Loucy (cell line): ENCODE measurements at regions not wholly inside any gene's neighbourhood (a gene's known extent, or its start where the extent isn't known, plus 50 kb on each side); places are given as distances from the start of the nearest gene placed in this dataset.

Experiments used
- H2AFZ ChIP-seq: fragments of 200-600 bp; sonication (generic); 2 replicates; pipeline ENCODE4 v1.6.0; 2016; ENCODE audit warnings: antibody characterized with exemption, mild to moderate bottlenecking, low read length, moderate library complexity
- H3F3A ChIP-seq: fragments of 200-600 bp; 2 replicates; pipeline ENCODE4 v1.6.0; 2016; ENCODE audit warnings: antibody characterized with exemption, low read depth, mild to moderate bottlenecking
- H3K27me3 ChIP-seq: fragments of 200-600 bp; sonication (generic); 2 replicates; pipeline ENCODE4 v1.6.1; 2014; ENCODE audit warnings: low read length, mild to moderate bottlenecking; ENCODE audit not compliant: insufficient read depth, poor library complexity, severe bottlenecking
- H3K36me3 ChIP-seq: fragments of 200-600 bp; sonication (generic); 2 replicates; pipeline ENCODE4 v1.6.1; 2016; ENCODE audit warnings: low read length; ENCODE audit not compliant: insufficient read depth
- H3K4me1 ChIP-seq: fragments of 200-600 bp; sonication (generic); 2 replicates; pipeline ENCODE4 v1.5.1; 2014; ENCODE audit warnings: low read length, mild to moderate bottlenecking; ENCODE audit not compliant: insufficient read depth, poor library complexity, severe bottlenecking
- H3K4me2 ChIP-seq: fragments of 200-600 bp; sonication (generic); 2 replicates; pipeline ENCODE4 v1.6.0; 2014; ENCODE audit warnings: antibody characterized with exemption, low read length, low read depth, mild to moderate bottlenecking; ENCODE audit not compliant: poor library complexity, severe bottlenecking
- H3K4me3 ChIP-seq: fragments of 200-600 bp; sonication (generic); 2 replicates; pipeline ENCODE4 v1.5.1; 2014; ENCODE audit warnings: low read length, mild to moderate bottlenecking, mixed read lengths; ENCODE audit not compliant: poor library complexity, severe bottlenecking
- H3K79me2 ChIP-seq: fragments of 200-600 bp; sonication (generic); 2 replicates; pipeline ENCODE4 v1.6.1; 2014; ENCODE audit warnings: low read length; ENCODE audit not compliant: insufficient read depth
- H3K9ac ChIP-seq: fragments of 200-600 bp; sonication (generic); 2 replicates; pipeline ENCODE4 v1.6.0; 2014; ENCODE audit warnings: mild to moderate bottlenecking, low read depth, low read length, moderate library complexity; ENCODE audit not compliant: poor library complexity, severe bottlenecking
- H3K9me2 ChIP-seq: fragments of 200-600 bp; sonication (generic); replicated peaks from 2 replicates; pipeline ENCODE4 v1.6.1; 2016; ENCODE audit warnings: low read depth, low read length, mixed read lengths
- H3K9me3 ChIP-seq: fragments of 200-600 bp; sonication (generic); 2 replicates; pipeline ENCODE4 v1.6.1; 2014; ENCODE audit warnings: mild to moderate bottlenecking, antibody characterized with exemption, low read length, low read depth; ENCODE audit not compliant: insufficient read depth
- H4K20me1 ChIP-seq: fragments of 200-600 bp; sonication (generic); 2 replicates; pipeline ENCODE4 v1.6.0; 2014; ENCODE audit warnings: antibody characterized with exemption, low read length, mild to moderate bottlenecking; ENCODE audit not compliant: insufficient read depth, poor library complexity, severe bottlenecking
- EZH2phosphoT487 ChIP-seq: fragments of 200-600 bp; IDR thresholded peaks from 2 replicates; pipeline ENCODE4 v1.6.1; 2018; ENCODE audit warnings: antibody characterized with exemption, mild to moderate bottlenecking, moderate library complexity, borderline replicate concordance
- TF ChIP-seq, protein P1 (sequence below): fragments of 200-600 bp; sonication (generic); conservative IDR thresholded peaks from 2 replicates; pipeline ENCODE4 v1.5.1; 2014; ENCODE audit warnings: mild to moderate bottlenecking, antibody characterized with exemption, low read length

DNA sequence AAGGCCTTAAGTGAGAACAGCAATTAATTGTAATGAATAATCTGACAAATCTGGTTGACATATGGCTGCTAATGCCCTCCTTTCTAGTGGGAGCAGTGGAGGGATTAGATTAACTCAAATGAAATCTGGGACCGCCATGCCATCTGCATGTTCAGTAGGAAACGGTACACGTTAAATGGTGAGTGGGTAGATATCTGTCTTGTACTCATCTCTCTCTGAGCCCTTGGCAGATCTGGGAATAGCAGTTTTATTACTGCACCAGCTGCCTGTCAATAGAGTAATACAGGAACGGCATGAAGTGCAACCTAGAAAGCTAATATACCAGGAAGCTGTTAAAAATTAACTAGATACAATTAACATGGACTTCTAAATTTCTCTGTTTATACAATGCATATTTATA is 258.8 kb downstream of the GPD2 start:
- Histone ChIP-seq H3K9me2 (no peaks in the 10 kb centered on the region), H3K27me3 (no peaks in the 10 kb centered on the region), H3K4me2 (no peak overlapping the region), H4K20me1 (no peaks in the 10 kb centered on the region), H3K4me3 (no peak overlapping the region), H3K36me3 (no peaks in the 10 kb centered on the region), H3F3A (no peaks in the 10 kb centered on the region), H3K9me3 (no peaks in the 10 kb centered on the region), H3K9ac (no peak overlapping the region), H3K79me2 (no peaks in the 10 kb centered on the region), H3K4me1 (no peaks in the 10 kb centered on the region), H2AFZ (no peak overlapping the region)
- TF ChIP-seq EZH2phosphoT487, result no peak
- TF ChIP-seq, protein P1, sequence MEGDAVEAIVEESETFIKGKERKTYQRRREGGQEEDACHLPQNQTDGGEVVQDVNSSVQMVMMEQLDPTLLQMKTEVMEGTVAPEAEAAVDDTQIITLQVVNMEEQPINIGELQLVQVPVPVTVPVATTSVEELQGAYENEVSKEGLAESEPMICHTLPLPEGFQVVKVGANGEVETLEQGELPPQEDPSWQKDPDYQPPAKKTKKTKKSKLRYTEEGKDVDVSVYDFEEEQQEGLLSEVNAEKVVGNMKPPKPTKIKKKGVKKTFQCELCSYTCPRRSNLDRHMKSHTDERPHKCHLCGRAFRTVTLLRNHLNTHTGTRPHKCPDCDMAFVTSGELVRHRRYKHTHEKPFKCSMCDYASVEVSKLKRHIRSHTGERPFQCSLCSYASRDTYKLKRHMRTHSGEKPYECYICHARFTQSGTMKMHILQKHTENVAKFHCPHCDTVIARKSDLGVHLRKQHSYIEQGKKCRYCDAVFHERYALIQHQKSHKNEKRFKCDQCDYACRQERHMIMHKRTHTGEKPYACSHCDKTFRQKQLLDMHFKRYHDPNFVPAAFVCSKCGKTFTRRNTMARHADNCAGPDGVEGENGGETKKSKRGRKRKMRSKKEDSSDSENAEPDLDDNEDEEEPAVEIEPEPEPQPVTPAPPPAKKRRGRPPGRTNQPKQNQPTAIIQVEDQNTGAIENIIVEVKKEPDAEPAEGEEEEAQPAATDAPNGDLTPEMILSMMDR, result no peak

- no peaks in the 10 kb centered on the region for H3K79me2 ChIP-seq
- no peak overlapping the region for H3K9ac ChIP-seq
- TF ChIP-seq, protein P1, result no peak
- TF ChIP-seq EZH2phosphoT487, result no peak
- no peak overlapping the region for H3K4me3 ChIP-seq
- no peaks in the 10 kb centered on the region for H3K9me3 ChIP-seq
- H3K9me2 ChIP-seq, result no peaks in the 10 kb centered on the region
- no peaks in the 10 kb centered on the region for H3K4me1 ChIP-seq
- no peaks in the 10 kb centered on the region for H4K20me1 ChIP-seq
- H2AFZ ChIP-seq, result no peak overlapping the region
- no peak overlapping the region for H3K4me2 ChIP-seq
- H3K27me3 ChIP-seq, result no peaks in the 10 kb centered on the region
- no peaks in the 10 kb centered on the region for H3K36me3 ChIP-seq
- no peaks in the 10 kb centered on the region for H3F3A ChIP-seq
Measured at GRCh38 chr2:156695595-156695994, 259.4 kb downstream of the GPD2 start.

DNA sequence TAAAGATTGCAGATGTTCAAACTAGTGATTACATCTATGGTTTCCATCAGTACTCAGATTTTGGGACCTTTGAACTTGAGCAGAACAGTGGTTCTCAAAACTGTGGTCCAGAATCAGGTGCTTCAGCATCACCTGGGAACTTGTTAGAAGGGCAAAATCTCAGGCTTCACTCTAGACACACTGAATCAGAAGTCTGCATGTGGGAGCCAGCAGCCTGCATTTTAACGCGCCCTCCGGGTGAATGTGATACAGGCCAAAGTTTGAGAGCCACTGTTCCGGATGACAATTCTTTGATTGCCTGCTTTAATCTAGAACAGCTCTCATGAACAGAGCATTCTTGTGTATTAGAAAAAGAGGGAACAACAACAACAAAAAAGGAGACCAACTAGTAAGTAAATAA is 261.7 kb downstream of the GPD2 start:
- no peaks in the 10 kb centered on the region for H3K9me3 ChIP-seq
- no peaks in the 10 kb centered on the region for H3K36me3 ChIP-seq
- TF ChIP-seq, protein P1, result no peak
- TF ChIP-seq EZH2phosphoT487, result no peak
- H3K4me3 ChIP-seq, result no peak overlapping the region
- no peak overlapping the region for H3K4me2 ChIP-seq
- no peaks in the 10 kb centered on the region for H3K27me3 ChIP-seq
- no peaks in the 10 kb centered on the region for H3K4me1 ChIP-seq
- H3F3A ChIP-seq, result no peaks in the 10 kb centered on the region
- no peak overlapping the region for H2AFZ ChIP-seq
- no peak overlapping the region for H3K9ac ChIP-seq
- no peaks in the 10 kb centered on the region for H3K9me2 ChIP-seq
- no peaks in the 10 kb centered on the region for H4K20me1 ChIP-seq
- no peaks in the 10 kb centered on the region for H3K79me2 ChIP-seq
